ENCODE measurements at regions not wholly inside any gene's neighbourhood (a gene's known extent, or its start where the extent isn't known, plus 50 kb on each side); places are given as distances from the start of the nearest gene placed in this dataset.

DNA sequence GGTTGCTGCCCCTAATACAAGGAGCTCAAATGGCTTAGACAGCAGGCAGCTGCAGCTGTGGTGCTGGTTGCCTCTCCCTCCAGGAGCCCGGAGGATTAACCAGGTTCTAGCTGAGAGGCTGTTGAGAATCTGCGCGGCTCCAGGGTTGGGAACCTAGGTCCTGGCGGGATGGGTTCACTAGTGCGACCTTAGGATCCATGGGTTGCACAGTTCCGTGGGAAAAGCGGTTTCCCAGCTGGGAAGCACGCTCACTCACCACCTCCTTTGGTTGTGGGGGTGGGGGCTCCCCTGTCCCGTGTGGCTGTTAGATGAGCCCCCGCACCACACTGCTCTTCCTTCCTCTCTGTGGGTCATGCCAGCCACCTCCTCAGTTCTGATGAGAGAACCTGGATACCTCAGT lies 375.1 kb upstream of the ARRDC4 start:
- TF ChIP-seq CTCF (IDR thresholded peaks at IDR 0.05 in 2 of 3, conservative IDR thresholded peaks at IDR 0.05 in 1 of 3; ENCODE audit: insufficient read depth in 2 of 3, low read depth in 1 of 3, low read length in 3 of 3) (no peak), NR2C2 (CRISPR knock-in tag; IDR thresholded peaks at IDR 0.05) (no peak), NR2C2 (tag; IDR thresholded peaks at IDR 0.05) (no peak), ZNF282 (CRISPR knock-in tag; IDR thresholded peaks at IDR 0.05) (no peak), ATF3 (IDR thresholded peaks at IDR 0.05) (no peak), ATF3 (CRISPR knock-in tag; conservative IDR thresholded peaks at IDR 0.05) (no peak), CTCFL (IDR thresholded peaks at IDR 0.05; ENCODE audit: borderline replicate concordance, insufficient read depth, low read depth, low read length, poor library complexity, severe bottlenecking) (no peak), CBX3 (IDR thresholded peaks at IDR 0.05; ENCODE audit: borderline replicate concordance in 1 of 2, low read length in 2 of 2) (no peak), E2F1 (CRISPR knock-in tag; IDR thresholded peaks at IDR 0.05) (no peak), ZNF431 (CRISPR knock-in tag; IDR thresholded peaks at IDR 0.05) (no peak), POLR3G (IDR thresholded peaks at IDR 0.05; ENCODE audit: extremely low read depth, insufficient read length, insufficient replicate concordance) (no peak), EP300 (IDR thresholded peaks at IDR 0.05; ENCODE audit: low read length) (no peak), MYNN (IDR thresholded peaks at IDR 0.05) (no peak), MYNN (CRISPR knock-in tag; IDR thresholded peaks at IDR 0.05) (no peak)
- TF ChIP-seq, protein P1, sequence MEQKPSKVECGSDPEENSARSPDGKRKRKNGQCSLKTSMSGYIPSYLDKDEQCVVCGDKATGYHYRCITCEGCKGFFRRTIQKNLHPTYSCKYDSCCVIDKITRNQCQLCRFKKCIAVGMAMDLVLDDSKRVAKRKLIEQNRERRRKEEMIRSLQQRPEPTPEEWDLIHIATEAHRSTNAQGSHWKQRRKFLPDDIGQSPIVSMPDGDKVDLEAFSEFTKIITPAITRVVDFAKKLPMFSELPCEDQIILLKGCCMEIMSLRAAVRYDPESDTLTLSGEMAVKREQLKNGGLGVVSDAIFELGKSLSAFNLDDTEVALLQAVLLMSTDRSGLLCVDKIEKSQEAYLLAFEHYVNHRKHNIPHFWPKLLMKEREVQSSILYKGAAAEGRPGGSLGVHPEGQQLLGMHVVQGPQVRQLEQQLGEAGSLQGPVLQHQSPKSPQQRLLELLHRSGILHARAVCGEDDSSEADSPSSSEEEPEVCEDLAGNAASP (IDR thresholded peaks at IDR 0.05) = no peak

All from K562 (cell line).